ENCODE measurements at regions not wholly inside any gene's neighbourhood (a gene's known extent, or its start where the extent isn't known, plus 50 kb on each side); places are given as distances from the start of the nearest gene placed in this dataset.
"Not testable (repeated sequence)": the region's sequence is repeated elsewhere in the genome, so short reads cannot be mapped to it uniquely, and the experiment has no call there.

DNA sequence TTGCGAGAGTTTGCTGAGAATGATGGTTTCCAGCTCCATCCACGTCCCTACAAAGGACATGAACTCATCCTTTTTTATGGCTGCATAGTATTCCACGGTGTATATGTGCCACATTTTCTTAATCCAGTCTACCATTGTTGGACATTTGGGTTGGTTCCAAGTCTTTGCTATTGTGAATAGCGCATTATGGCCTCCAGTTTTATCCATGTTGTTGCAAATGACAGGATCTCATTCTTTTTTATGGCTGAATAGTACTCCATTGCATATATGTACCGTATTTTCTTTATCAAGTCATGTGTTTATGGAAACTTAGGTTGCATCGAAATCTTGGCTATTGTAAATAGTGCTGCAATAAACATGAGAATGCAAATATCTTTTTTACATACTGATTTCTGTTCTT is 266.1 kb upstream of the STXBP6 start:
- not testable (repeated sequence) for DNase-seq (ENCODE audit: low spot score)

DNA sequence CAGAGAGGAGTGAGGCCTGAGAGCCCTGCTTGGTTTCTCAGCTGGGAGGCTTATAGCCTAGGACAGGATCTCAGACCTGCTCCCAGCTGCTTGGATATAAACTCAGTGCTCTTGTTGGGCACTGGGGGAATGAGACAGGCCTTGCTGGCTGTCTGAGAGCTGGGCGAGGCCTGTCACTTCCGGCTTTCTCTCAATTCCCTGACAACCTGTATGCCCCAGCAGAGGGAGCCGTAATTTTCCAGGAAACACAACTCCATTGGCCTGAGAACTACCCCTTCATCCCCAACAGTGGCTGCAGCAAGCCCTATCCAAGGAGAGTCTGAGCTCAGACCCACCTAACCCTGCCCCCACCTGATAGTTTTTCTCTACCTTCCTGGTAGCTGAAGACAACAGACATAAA is 258.3 kb upstream of the STXBP6 start:
- no peak for DNase-seq (ENCODE audit: low spot score)

DNA sequence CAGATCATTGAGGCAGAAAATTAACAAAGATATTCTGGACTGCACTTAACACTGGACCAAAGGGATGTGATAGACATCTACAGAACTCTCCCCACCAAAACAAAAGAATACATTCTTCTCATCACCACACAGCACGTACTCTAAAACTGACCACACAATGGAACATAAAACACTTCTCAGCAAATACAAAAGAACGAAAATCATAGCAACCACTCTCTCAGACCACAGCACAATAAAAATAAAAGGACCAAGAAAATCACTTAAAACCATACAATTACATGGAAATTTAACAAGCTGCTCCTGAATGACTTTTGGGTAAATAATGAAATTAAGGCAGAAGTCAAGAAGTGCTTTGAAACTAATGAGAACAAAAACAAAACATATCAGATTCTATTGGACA is 254.0 kb upstream of the STXBP6 start:
- DNase-seq (ENCODE audit: low spot score) = no peak

DNA sequence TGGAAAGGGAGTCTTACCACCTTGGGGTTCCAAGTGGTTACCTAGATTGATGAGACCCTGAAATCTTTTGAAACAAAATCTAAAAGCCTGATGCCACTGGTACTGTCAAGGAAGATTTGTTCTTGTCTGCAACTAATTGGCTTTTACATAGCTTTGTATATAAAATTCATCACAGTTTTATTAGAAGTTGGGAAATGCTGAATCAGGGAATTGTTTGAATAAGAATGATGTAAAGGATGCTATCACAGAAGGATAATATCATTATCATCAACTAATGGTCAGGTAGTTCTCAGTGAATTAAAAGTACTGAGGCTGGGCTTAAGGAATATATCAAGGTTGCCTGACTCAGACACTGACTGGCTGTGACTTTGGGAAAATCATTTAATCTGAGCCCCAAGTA is 248.3 kb upstream of the STXBP6 start:
- no peak for DNase-seq (ENCODE audit: low spot score)

- DNase-seq (ENCODE audit: low spot score) = not testable (repeated sequence)
Observed at GRCh38 chr14:25290154-25290553, 240.2 kb upstream of the STXBP6 start.

GRCh38 chr14:25274529-25274928 is 224.6 kb upstream of the STXBP6 start:
- DNase-seq (ENCODE audit: low spot score) = no peak

DNA sequence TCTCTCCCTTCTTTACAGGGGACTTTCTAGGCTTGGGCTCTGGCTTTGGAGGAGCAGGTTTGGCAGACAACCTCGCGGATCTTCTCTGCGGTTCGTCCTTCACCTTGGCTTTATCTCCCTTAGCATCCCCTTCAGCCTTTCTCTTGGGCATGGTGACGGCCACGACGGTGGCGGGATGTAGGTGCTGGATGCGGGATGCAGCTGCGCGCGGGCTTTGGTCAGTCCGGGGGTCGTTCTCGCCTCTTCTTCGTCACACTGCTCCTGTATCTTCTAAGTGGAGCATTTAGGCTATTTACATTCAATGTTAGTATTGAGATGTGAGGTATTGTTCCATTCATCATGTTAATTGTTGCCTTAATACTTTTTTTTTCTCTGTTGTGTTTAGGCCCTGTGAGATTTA is 217.2 kb upstream of the STXBP6 start:
- no peak for DNase-seq (ENCODE audit: low spot score)

GRCh38 chr14:25259470-25259869 is 209.5 kb upstream of the STXBP6 start:
- DNase-seq (ENCODE audit: low spot score) = no peak

DNA sequence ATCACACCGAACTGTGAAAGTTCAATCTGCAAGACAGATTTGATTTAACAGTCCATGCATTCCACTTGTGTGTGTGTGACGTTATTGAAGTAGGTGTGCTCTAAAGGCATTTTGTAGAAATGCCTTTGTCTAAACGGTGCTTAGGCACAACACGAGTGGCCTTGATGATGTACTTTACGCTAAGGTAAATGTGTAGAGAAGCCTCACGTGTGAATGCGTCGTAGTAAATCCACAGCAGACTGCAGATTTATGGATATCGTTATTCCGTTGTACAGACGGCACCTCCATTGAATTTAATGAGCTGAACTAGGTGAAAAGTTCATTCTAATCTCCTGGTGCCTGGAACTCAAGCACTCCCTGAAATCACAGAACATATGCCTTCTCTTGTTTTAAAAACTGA is 202.8 kb upstream of the STXBP6 start:
- DNase-seq (ENCODE audit: low spot score) = no peak

DNA sequence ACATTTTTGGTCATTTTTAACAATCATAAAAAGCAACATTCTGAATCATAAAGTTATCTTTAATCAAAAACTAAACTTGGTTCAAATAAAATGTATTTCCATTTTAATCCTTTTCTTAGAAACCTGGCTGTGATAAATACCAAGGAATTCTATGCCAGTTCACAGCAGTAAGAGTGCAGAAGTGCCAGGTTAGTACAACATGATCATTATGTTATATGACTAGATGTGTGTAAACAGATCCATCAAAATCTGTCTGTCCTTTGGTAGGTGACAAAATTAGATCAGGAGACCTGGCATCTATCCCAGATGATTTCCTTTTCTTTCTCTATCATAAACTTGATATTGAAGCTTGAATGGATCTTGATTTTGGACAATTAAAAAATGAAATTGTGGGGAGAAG is 200.6 kb upstream of the STXBP6 start:
- DNase-seq (ENCODE audit: low spot score) = no peak

DNA sequence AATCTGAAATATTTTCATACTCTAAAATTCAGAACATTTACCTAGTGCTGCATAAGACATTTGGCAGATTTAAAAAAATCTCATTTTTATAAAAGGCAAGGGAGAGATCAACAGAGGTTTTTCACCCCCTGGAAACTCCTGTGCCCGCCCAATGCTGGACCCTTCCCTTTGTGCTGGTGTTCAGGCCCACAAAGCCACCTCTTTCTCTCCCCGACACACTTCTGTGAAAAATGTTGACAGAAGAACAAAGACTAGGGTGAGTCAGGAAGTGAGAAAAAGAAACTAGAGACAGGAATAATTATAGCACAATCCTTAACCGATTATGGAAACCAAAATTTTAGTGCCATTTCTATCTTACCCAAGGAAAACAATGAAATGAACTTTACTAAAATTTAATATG is 197.7 kb upstream of the STXBP6 start:
- no peak for DNase-seq (ENCODE audit: low spot score)

- no peak for DNase-seq (ENCODE audit: low spot score)
Observed at GRCh38 chr14:25246751-25247150, 196.8 kb upstream of the STXBP6 start.

GRCh38 chr14:25239170-25239569 is 189.2 kb upstream of the STXBP6 start:
- DNase-seq (ENCODE audit: low spot score) = no peak

DNA sequence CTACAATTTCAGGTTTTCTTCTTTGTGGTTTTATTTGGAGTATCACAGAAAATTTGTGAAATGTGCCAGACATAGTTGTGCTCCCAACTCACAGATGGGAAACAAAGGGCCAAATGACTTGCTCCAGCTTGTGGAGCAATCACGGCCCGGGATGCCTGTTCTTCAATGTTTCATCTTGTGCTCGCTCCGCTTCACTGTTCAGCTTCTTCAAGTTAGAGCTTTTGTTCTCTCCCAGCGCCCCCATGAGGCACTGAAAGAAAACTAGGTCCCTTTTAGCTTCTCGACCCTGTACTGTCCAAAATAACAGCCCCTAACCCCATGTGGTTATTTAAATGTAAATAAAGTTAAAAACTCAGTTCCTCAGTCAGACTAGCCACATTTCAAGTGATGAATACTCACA is 187.9 kb upstream of the STXBP6 start:
- no peak for DNase-seq (ENCODE audit: low spot score)

DNA sequence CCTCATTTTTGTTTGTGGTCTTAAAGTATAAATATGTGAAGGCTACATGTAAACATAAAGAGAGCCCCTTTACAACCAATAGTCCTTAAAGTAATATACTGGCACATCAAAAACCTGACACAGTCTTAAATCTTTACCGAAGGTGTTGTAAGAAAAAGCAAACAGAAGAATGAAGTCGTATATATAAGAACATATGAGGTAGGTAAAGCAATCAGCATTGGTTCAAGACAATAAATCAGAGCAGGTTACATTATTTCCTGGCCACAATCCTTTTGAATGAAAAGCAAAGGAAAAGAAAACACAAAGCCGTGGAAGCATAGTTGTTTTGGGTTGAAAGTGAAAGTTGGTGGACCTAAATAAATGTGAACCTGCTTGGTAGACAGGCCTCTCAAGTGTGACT is 183.7 kb upstream of the STXBP6 start:
- DNase-seq (ENCODE audit: low spot score) = no peak

- DNase-seq (ENCODE audit: low spot score) = no peak
Observed at GRCh38 chr14:25231004-25231403, 181.1 kb upstream of the STXBP6 start.

DNA sequence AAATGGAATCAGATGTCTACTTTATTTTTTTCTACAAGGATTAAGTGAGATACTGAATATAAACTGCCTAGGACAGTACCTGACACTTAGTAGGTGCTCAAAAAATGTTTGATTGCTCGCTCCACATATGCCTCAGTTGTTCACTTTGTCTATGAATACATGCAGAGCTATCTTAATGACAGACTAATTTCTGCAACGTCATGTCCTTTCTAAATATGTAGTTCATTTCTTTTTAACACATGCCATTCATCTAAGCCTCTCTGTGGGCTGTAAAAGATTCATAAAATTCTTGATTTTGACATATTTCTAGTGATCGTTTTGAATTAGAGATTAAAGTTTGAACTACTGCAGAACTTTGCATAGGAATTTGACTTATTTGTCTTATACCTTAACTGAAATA is 176.3 kb upstream of the STXBP6 start:
- no peak for DNase-seq (ENCODE audit: low spot score)

- DNase-seq (ENCODE audit: low spot score) = no peak
Observed at GRCh38 chr14:25222256-25222655, 172.3 kb upstream of the STXBP6 start.

- no peak for DNase-seq (ENCODE audit: low spot score)
Observed at GRCh38 chr14:25220514-25220913, 170.6 kb upstream of the STXBP6 start.

- DNase-seq (ENCODE audit: low spot score) = no peak
Observed at GRCh38 chr14:25215607-25216006, 165.7 kb upstream of the STXBP6 start.

- DNase-seq (ENCODE audit: low spot score) = no peak
Observed at GRCh38 chr14:25197885-25198284, 147.9 kb upstream of the STXBP6 start.

DNA sequence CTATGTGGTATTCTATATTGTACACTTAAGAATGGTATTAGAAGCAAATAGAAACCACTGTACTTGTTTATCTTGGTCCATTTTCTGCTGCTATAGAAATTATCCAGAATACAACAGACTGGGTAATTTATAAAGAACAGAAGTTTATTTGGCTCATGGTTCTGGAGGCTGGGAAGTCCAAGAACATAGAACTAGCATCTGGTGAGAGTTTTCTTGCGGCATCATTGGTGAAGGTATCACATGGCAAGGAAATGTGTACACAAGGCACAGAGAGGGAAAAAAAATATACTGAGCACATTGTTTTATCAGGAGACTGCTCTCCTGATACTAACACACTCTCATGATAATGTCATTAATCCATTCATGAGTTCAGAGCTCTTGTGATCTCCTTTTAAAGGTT is 130.3 kb upstream of the STXBP6 start:
- DNase-seq (ENCODE audit: low spot score) = no peak

DNA sequence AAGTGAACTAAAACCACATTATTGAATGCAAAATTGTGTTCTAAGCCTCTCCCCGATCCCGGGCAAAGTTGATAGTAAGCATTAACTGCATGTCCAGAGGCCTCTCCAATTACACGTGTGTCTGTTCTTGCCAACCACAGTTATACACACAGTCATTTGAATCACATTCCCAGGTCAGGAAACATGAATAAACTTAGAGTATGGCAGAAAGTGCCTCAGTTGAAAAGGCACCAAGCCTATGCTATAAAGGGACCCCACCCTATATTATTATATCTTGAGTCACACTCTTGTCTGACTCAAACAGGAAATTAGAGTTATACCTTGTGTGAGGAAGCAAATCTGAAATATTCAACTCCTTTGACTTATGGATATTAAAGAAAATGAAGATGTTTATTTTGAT is 128.3 kb upstream of the STXBP6 start:
- no peak for DNase-seq (ENCODE audit: low spot score)

DNA sequence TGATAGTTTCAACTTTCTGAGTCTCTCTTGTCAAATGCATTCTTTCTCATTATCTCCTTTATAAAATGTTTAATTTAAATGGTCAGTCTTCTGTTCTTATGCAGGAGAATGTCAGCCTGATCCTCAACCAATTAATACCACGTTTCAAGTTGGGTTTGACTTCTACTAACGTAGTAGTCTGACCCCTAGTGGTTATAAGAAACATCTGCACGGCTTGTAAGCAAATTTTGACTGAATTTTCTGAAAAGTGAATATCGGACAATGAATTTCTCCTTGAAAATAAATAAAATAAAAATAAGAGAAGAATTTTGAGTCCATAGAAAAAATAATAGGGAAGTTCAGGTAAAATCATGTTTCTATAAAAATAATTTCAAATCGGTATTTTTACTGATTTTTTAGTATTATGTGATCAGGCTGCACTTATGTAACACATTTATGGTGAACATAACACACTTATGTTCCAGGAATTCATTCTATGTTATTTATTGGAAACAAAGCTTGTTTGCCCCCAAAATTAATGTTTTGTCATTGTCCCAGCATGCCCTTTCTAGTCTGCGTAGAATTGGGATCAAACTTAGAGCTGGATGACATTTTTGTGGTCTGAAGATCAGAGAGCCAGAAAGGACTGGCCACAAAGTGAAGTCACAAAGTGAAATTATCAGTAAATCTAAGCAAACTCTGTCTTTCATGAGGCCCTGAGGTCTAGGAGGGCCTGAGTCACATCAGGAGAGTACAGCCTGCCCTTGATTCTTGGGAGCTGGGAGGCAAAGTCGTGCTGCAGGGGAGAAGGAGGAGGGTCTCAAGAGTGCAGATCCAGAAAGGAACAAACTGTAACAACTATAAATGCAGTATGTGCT is 101.2 kb upstream of the STXBP6 start:
- peak; percentile 12 for DNase-seq (ENCODE audit: low spot score)
